Stomach (tissue), 4 donors: ENCODE measurements at regions not wholly inside any gene's neighbourhood (a gene's known extent, or its start where the extent isn't known, plus 50 kb on each side); places are given as distances from the start of the nearest gene placed in this dataset.

Source experiments
- POLR2AphosphoS5 ChIP-seq, 3 donors: sonication (generic); formaldehyde crosslinking; IDR thresholded peaks; one replicate each; pipeline ENCODE4 v1.6.1; 2016; ENCODE audit warnings: antibody characterized with exemption in 3 of 3
- TF ChIP-seq, protein P1 (sequence below), 7 experiments: fragments of 450-650 bp in 4 of 7; fragments of 200-600 bp in 3 of 7; sonication (generic) in 3 of 7; IDR thresholded peaks; one replicate each; pipeline ENCODE4 v1.5.1; 2016 to 2019; ENCODE audit warnings: antibody characterized with exemption in 7 of 7, control low read depth in 2 of 7, mild to moderate bottlenecking in 1 of 7

DNA sequence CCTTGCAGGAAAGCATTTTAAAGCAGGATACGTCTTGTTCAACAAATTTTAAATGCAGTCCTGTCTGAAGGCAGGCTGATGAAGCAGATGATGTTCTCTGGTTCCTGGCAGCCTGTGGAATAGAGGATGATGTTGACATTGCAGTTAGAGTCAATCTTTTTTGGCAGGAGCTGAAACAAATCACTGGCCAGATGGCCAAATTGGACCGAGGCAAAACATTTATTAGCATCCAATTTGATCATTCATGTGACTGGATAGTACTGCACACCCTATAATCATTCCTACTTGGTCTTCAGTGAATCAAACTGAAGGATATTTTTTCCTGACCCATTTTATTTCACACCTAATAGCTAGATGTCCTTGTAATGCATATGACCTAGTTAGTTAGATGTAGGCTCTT is 172.2 kb upstream of the SLC10A2 start:
- no peak for TF ChIP-seq POLR2AphosphoS5 (IDR thresholded peaks at IDR 0.05)
- TF ChIP-seq, protein P1, sequence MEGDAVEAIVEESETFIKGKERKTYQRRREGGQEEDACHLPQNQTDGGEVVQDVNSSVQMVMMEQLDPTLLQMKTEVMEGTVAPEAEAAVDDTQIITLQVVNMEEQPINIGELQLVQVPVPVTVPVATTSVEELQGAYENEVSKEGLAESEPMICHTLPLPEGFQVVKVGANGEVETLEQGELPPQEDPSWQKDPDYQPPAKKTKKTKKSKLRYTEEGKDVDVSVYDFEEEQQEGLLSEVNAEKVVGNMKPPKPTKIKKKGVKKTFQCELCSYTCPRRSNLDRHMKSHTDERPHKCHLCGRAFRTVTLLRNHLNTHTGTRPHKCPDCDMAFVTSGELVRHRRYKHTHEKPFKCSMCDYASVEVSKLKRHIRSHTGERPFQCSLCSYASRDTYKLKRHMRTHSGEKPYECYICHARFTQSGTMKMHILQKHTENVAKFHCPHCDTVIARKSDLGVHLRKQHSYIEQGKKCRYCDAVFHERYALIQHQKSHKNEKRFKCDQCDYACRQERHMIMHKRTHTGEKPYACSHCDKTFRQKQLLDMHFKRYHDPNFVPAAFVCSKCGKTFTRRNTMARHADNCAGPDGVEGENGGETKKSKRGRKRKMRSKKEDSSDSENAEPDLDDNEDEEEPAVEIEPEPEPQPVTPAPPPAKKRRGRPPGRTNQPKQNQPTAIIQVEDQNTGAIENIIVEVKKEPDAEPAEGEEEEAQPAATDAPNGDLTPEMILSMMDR (IDR thresholded peaks at IDR 0.05), result no peak
